HEK293T (cell line): ENCODE measurements at regions not wholly inside any gene's neighbourhood (a gene's known extent, or its start where the extent isn't known, plus 50 kb on each side); places are given as distances from the start of the nearest gene placed in this dataset.

Experiments
- BHLHE40 ChIP-seq: fragments of 450-650 bp; IDR thresholded peaks from 2 replicates; pipeline ENCODE4 v1.6.1; 2016; ENCODE audit warnings: mild to moderate bottlenecking, moderate library complexity, borderline replicate concordance
- SUZ12 ChIP-seq: fragments of 450-650 bp; IDR thresholded peaks from 2 replicates; pipeline ENCODE4 v1.6.1; 2016; ENCODE audit warnings: mild to moderate bottlenecking

- TF ChIP-seq BHLHE40 (no peak), SUZ12 (no peak)
Observed at GRCh38 chr17:52306314-52306713, 147.8 kb upstream of the CA10 start.
